DND-41 (cell line): ENCODE measurements at regions not wholly inside any gene's neighbourhood (a gene's known extent, or its start where the extent isn't known, plus 50 kb on each side); places are given as distances from the start of the nearest gene placed in this dataset.
A peak's percentile ranks its signal among the peaks of the same experiment; 100 is the strongest.

ENCODE experiments used
- ATAC-seq: fragments of 200-7000 bp; cut with Tn5 transposase; 3 replicates; pipeline ENCODE4 v1.9.1; 2021; ENCODE audit warnings: low read depth; ENCODE audit not compliant: insufficient read depth
- DNase-seq: peaks from one replicate; pipeline ENCODE4 v3.0.0-alpha.2; 2020
- H2AFZ ChIP-seq: 2 replicates; pipeline ENCODE4 v1.6.0; 2012; ENCODE audit warnings: low read depth, low read length
- H3K27ac ChIP-seq: 2 replicates; pipeline ENCODE4 v1.5.1; 2012; ENCODE audit warnings: low read length, inconsistent platforms
- H3K27me3 ChIP-seq: fragments of 200-600 bp; sonication (generic); 2 replicates; pipeline ENCODE4 v1.6.0; 2012; ENCODE audit warnings: low read length, mild to moderate bottlenecking, inconsistent platforms; ENCODE audit not compliant: insufficient read depth, poor library complexity
- H3K36me3 ChIP-seq: 2 replicates; pipeline ENCODE4 v1.5.1; 2012; ENCODE audit warnings: low read length, inconsistent platforms; ENCODE audit not compliant: insufficient read depth
- H3K4me1 ChIP-seq: 2 replicates; pipeline ENCODE4 v1.5.1; 2012; ENCODE audit warnings: mild to moderate bottlenecking, low read length; ENCODE audit not compliant: insufficient read depth
- H3K4me2 ChIP-seq: 2 replicates; pipeline ENCODE4 v1.6.0; 2012; ENCODE audit warnings: mild to moderate bottlenecking, moderate library complexity, low read length, inconsistent platforms; ENCODE audit not compliant: insufficient read depth
- H3K4me3 ChIP-seq, 2 experiments: fragments of 200-600 bp in 1 of 2; shearing (Covaris generic) in 1 of 2; 2 replicates each; pipeline ENCODE4 v1.5.1; 2012 to 2016; ENCODE audit warnings: inconsistent platforms in 2 of 2, low read length in 2 of 2, mild to moderate bottlenecking in 2 of 2, low read depth in 1 of 2, moderate library complexity in 1 of 2
- H3K79me2 ChIP-seq: 2 replicates; pipeline ENCODE4 v1.6.0; 2012; ENCODE audit warnings: low read length, inconsistent platforms; ENCODE audit not compliant: insufficient read depth
- H3K9ac ChIP-seq: 2 replicates; pipeline ENCODE4 v1.6.0; 2012; ENCODE audit warnings: low read depth, mild to moderate bottlenecking, inconsistent platforms, low read length, moderate library complexity
- H3K9me3 ChIP-seq: 2 replicates; pipeline ENCODE4 v1.5.1; 2012; ENCODE audit warnings: low read length, moderate library complexity, mild to moderate bottlenecking, inconsistent platforms; ENCODE audit not compliant: insufficient read depth, severe bottlenecking
- H4K20me1 ChIP-seq: 2 replicates; pipeline ENCODE4 v1.6.0; 2012; ENCODE audit warnings: low read length; ENCODE audit not compliant: insufficient read depth
- CTCF ChIP-seq: IDR thresholded peaks from 2 replicates; pipeline ENCODE4 v1.5.1; 2012; ENCODE audit warnings: borderline replicate concordance, low read length, moderate library complexity, mild to moderate bottlenecking; ENCODE audit not compliant: poor library complexity, severe bottlenecking; ENCODE audit errors: extremely low read depth
- EZH2 ChIP-seq: IDR thresholded peaks from 3 replicates; pipeline ENCODE4 v1.6.1; 2012; ENCODE audit warnings: borderline replicate concordance, low read depth, mild to moderate bottlenecking, moderate library complexity, low read length, inconsistent platforms; ENCODE audit not compliant: severe bottlenecking

- no peak overlapping the region for H2AFZ ChIP-seq
- no peak overlapping the region for H3K27ac ChIP-seq
- no peak overlapping the region for H3K9ac ChIP-seq
- no peaks in the 10 kb centered on the region for H3K79me2 ChIP-seq
- no peaks in the 10 kb centered on the region for H3K27me3 ChIP-seq
- H3K4me3 ChIP-seq, result no peak overlapping the region
- no peaks in the 10 kb centered on the region for H3K4me1 ChIP-seq
- ATAC-seq (peak; percentile 68), DNase-seq (no peak)
- no peak overlapping the region for H3K4me2 ChIP-seq
- H3K36me3 ChIP-seq, result no peaks in the 10 kb centered on the region
- TF ChIP-seq CTCF, result no peak
- no peaks in the 10 kb centered on the region for H3K9me3 ChIP-seq
- no peaks in the 10 kb centered on the region for H4K20me1 ChIP-seq
Observed at GRCh38 chr7:136123352-136123751, 146.2 kb upstream of the MTPN start.

GRCh38 chr7:136122026-136122425 lies 144.9 kb upstream of the MTPN start:
- Histone ChIP-seq H3K27me3 (no peaks in the 10 kb centered on the region), H2AFZ (no peak overlapping the region), H3K79me2 (no peaks in the 10 kb centered on the region), H3K4me2 (no peak overlapping the region), H4K20me1 (peaks cover 4% of the 10 kb centered on the region; the same call in 1 of the 2 replicates), H3K9ac (no peak overlapping the region), H3K4me1 (no peaks in the 10 kb centered on the region), H3K4me3 (no peak overlapping the region), H3K27ac (no peak overlapping the region), H3K36me3 (no peaks in the 10 kb centered on the region), H3K9me3 (no peaks in the 10 kb centered on the region)
- ATAC-seq (no peak), DNase-seq (no peak)
- TF ChIP-seq EZH2 (no peak), CTCF (no peak)

- H2AFZ ChIP-seq, result no peak overlapping the region
- DNase-seq (no peak), ATAC-seq (no peak)
- H3K79me2 ChIP-seq, result no peaks in the 10 kb centered on the region
- no peak overlapping the region for H3K9ac ChIP-seq
- no peak overlapping the region for H3K4me2 ChIP-seq
- no peaks in the 10 kb centered on the region for H3K27me3 ChIP-seq
- no peaks in the 10 kb centered on the region for H3K4me1 ChIP-seq
- no peak overlapping the region for H3K4me3 ChIP-seq
- no peaks in the 10 kb centered on the region for H3K9me3 ChIP-seq
- peaks cover 4% of the 10 kb centered on the region; the same call in 1 of the 2 replicates for H4K20me1 ChIP-seq
- H3K27ac ChIP-seq, result no peak overlapping the region
- no peak for TF ChIP-seq EZH2
- no peak for TF ChIP-seq CTCF
- no peaks in the 10 kb centered on the region for H3K36me3 ChIP-seq
Observed at GRCh38 chr7:136117539-136117938, 140.4 kb upstream of the MTPN start.

- Histone ChIP-seq H3K79me2 (no peaks in the 10 kb centered on the region), H3K4me1 (no peaks in the 10 kb centered on the region), H3K27me3 (no peaks in the 10 kb centered on the region), H3K9me3 (no peaks in the 10 kb centered on the region), H3K4me2 (no peak overlapping the region), H3K36me3 (no peaks in the 10 kb centered on the region), H4K20me1 (peaks cover 4% of the 10 kb centered on the region; the same call in 1 of the 2 replicates), H2AFZ (no peak overlapping the region), H3K9ac (no peak overlapping the region), H3K27ac (no peak overlapping the region), H3K4me3 (no peak overlapping the region)
- TF ChIP-seq CTCF (no peak), EZH2 (no peak)
- no peak for ATAC-seq
- no peak for DNase-seq
Observed at GRCh38 chr7:136116186-136116585, 139.0 kb upstream of the MTPN start.
